ENCODE measurements at regions not wholly inside any gene's neighbourhood (a gene's known extent, or its start where the extent isn't known, plus 50 kb on each side); places are given as distances from the start of the nearest gene placed in this dataset.

GRCh38 chr2:225272173-225272572 lies 127.3 kb upstream of the NYAP2 start:
- Mint-ChIP-seq H3K27ac (no peak overlapping the region), H3K4me3 (no peak overlapping the region), H3K4me1 (ENCODE audit: low read depth) (no peaks in the 10 kb centered on the region), H3K9me3 (peaks cover 5% of the 10 kb centered on the region), H3K27me3 (no peaks in the 10 kb centered on the region), H3K36me3 (ENCODE audit: low read depth) (no peaks in the 10 kb centered on the region)
- CTCF ChIA-PET = interaction anchor here (2.2 kb wide), 1 partner anchor 11 kb away, joined by 10 read pairs; no protein-coding TSS in a partner anchor
- ATAC-seq (no peak), DNase-seq (no peak)
- TF ChIP-seq CTCF (IDR thresholded peaks at IDR 0.05) = no peak
- intact Hi-C loops (cut with micrococcal nuclease) = no loop called here
- POLR2A ChIA-PET = no interaction called here

GRCh38 chr2:225270861-225271260 lies 128.6 kb upstream of the NYAP2 start:
- ATAC-seq (peak; percentile 78), DNase-seq (peak; percentile 29)
- intact Hi-C loops (cut with micrococcal nuclease) = no loop called here
- Mint-ChIP-seq H3K9me3 (peaks cover 2% of the 10 kb centered on the region), H3K27me3 (no peaks in the 10 kb centered on the region), H3K4me1 (ENCODE audit: low read depth) (no peaks in the 10 kb centered on the region), H3K36me3 (ENCODE audit: low read depth) (no peaks in the 10 kb centered on the region), H3K4me3 (no peak overlapping the region), H3K27ac (no peak overlapping the region)
- POLR2A ChIA-PET = no interaction called here
- CTCF ChIA-PET = no interaction called here
- no peak for TF ChIP-seq CTCF (IDR thresholded peaks at IDR 0.05)

- H3K36me3 Mint-ChIP-seq (ENCODE audit: low read depth) = no peaks in the 10 kb centered on the region
- no peaks in the 10 kb centered on the region for H3K27me3 Mint-ChIP-seq
- no peaks in the 10 kb centered on the region for H3K9me3 Mint-ChIP-seq
- H3K4me1 Mint-ChIP-seq (ENCODE audit: low read depth) = no peaks in the 10 kb centered on the region
- intact Hi-C loops (cut with micrococcal nuclease) = no loop called here
- ATAC-seq = no peak
- H3K4me3 Mint-ChIP-seq = no peak overlapping the region
- no peak for TF ChIP-seq CTCF (IDR thresholded peaks at IDR 0.05)
- ChIA-PET CTCF (no interaction called here), POLR2A (no interaction called here)
- H3K27ac Mint-ChIP-seq = no peak overlapping the region
- DNase-seq = no peak
These were observed 129.5 kb upstream of the NYAP2 start for GRCh38 chr2:225270053-225270452.

DNA sequence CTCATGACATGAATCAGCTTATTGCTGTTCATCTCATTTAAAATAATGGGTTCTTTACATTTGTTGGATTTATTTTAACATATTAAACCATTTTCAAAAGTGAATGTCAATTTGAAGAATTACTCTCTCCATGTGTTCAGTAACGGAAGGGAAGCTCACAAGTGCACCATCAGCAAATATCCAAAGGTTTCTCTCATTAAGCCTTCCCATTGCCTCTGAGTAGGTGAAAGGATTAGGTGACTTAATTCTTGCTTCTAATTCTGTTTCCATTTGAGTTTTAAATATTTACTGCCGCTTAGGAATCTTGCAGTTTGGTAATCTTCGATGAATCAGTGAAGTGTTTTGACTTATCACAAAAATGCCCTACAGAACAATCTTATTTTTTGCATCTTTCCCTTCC lies 145.1 kb upstream of the NYAP2 start:
- peaks cover 3% of the 10 kb centered on the region for H3K27me3 Mint-ChIP-seq
- ChIA-PET CTCF (interaction anchor here (2.8 kb wide), 1 partner anchor 28 kb away, joined by 11 read pairs; no protein-coding TSS in a partner anchor), POLR2A (no interaction called here)
- H3K36me3 Mint-ChIP-seq (ENCODE audit: low read depth) = peaks cover 2% of the 10 kb centered on the region
- no peak for TF ChIP-seq CTCF (IDR thresholded peaks at IDR 0.05)
- DNase-seq = no peak
- peaks cover 9% of the 10 kb centered on the region for H3K9me3 Mint-ChIP-seq
- no peak overlapping the region for H3K27ac Mint-ChIP-seq
- intact Hi-C loops (cut with micrococcal nuclease) = no loop called here
- no peaks in the 10 kb centered on the region for H3K4me1 Mint-ChIP-seq (ENCODE audit: low read depth)
- ATAC-seq = no peak
- H3K4me3 Mint-ChIP-seq = no peak overlapping the region

DNA sequence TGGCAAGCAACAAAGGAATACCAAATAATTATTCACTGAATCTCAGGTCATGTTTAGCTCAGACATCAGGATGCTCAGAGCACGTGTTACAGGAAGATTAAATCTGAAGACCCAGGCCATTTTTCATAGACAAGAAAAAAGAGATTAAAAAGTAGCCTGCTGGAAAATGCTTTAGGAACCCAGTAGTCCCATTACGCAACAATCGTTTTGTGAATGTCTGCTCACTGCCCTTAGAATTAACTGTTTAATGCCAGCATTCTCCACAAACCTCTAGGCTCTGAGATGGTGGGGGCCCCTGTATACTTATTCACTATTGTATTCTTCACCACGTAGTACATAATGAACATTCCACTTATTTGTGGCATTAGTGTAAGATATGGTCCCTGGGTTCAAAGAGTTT lies 154.6 kb upstream of the NYAP2 start:
- CTCF ChIA-PET = no interaction called here
- no peak for TF ChIP-seq CTCF (IDR thresholded peaks at IDR 0.05)
- H3K9me3 Mint-ChIP-seq = no peaks in the 10 kb centered on the region
- DNase-seq = no peak
- intact Hi-C loops (cut with micrococcal nuclease) = no loop called here
- peaks cover 4% of the 10 kb centered on the region for H3K27me3 Mint-ChIP-seq
- POLR2A ChIA-PET = no interaction called here
- ATAC-seq = no peak
- H3K4me1 Mint-ChIP-seq (ENCODE audit: low read depth) = no peaks in the 10 kb centered on the region
- no peaks in the 10 kb centered on the region for H3K36me3 Mint-ChIP-seq (ENCODE audit: low read depth)
- no peak overlapping the region for H3K27ac Mint-ChIP-seq
- H3K4me3 Mint-ChIP-seq = no peak overlapping the region

All from activated CD8-positive, alpha-beta T cell treated with anti-CD3 and anti-CD28 coated beads for 36 hours (primary cell).